ENCODE measurements at regions not wholly inside any gene's neighbourhood (a gene's known extent, or its start where the extent isn't known, plus 50 kb on each side); places are given as distances from the start of the nearest gene placed in this dataset.
A peak's percentile ranks its signal among the peaks of the same experiment; 100 is the strongest.

DNA sequence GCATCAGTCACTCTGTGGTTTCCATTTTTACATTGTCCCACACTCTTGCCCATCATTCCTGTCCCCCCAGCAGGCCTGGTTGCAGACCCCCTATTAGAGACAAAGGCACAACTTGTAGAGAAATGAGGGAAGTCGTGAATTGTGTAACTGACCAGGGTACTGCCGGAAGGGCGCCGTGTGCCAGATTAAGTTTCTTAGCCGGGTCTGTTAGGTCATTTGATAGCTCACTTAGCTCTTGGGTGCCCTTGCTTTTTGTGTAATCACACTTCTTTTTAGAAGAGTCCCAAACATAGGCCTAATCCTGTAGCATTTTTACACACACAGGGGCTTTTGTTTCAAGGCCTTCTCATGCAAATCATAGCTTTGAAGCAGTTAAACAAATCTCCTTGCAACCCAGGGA, 87.2 kb downstream of the CTAGE1 start:
- no peak for DNase-seq

DNA sequence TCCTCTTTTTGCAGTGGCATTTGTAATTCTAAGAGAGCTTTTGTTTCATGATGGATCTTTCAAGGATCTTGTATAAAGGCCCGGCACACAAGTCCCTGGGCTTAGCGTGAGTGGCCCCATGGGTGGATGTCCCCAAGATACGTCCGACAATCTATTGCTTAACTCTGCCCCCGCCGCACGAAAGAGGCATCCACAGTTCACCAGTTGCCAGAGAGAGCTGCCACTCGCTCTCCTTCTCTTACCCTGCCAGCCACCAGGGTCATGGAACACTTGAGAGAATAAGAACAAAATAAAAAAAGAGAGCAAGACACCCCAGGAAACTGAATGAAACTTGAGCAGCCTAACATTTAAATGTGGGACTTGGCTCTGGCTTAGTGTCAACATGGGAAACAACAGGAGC, 92.3 kb downstream of the CTAGE1 start:
- no peak for DNase-seq

DNA sequence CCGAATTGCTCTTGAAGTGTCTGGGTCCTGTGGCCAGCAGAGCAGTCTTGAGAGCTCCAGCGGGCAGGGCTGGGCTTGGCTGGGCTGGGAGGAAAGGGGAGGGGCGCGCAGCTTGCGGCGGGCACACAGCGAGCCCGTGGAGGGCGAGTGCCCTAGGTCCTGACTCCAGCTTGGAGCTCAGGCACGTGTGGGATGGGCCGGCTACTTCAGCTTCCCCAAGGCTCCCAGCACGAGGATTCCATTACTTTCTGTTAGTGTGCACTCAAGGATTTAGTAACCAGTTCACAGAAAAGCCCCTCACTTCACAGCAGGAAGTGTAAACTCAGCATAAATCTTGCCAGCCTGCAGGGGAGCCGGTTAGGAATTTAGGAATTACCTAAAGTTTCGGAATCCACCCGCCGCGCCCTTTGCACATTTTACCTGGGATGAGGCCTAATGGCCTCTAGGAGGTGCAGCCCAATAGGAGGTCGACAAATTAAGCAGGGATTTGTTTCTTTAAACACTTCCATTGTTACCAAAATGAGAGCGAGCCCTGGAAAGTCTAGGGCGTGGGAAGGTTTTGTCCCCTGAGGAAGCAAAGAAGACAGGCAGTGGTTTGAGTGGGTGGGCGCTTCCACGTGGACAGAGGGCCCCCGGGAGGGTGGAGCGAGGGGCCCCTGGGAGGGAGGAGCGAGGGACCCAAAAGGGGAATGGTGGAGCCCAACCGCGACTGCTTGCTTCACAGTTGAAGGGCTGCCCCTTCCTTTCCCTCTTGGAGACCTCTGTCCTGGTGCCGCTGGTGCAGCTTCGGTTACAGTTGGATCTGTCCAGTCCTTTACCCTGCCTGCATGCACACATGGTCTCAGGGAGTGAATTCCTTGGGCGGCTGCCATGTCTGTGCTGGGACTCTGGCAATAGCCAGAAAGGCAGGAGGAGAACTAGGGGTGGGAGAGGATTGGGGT, 93.3 kb downstream of the CTAGE1 start:
- DNase-seq = peak; percentile 81 to 84

DNA sequence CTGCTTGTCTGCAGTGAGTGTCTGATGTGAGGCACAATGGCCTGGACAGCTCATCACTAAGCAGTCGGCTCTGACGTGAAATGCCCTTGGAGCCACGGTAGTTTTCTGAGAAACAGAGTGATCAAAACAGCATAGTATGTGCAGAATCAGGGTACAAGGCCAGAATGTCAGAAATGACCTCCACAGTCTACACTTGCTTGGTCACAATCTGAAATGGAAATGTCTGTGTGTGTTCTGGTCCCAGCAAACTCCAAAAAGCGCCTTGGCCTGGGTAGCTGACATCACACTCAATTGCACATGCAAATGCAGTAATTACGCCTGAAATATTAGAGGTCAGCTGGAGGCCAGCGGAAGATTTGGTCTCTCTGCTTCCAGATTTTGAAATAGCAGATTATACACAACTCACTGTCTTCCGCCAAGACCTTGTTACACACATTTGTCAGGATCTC, 95.4 kb downstream of the CTAGE1 start:
- DNase-seq = peak; percentile 59 to 75

DNA sequence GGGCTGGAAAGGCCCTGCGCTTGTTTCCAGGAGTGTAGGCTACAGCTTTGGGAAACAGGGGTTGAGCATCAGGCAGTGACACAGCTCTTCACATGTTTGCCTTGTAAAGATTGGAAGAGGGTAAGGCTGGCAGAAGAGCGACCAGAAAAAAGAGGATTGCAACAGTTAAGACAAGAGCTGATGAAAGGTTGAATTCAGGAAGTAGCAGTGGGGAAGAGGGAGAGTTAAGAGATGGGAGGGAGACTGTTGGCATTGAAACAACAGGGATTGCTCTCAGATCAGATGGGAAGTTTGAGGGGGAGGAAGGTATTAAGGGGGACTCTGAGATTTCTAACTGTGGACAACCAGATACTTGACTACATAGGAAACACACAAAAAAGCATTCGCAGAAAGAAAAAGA, 96.9 kb downstream of the CTAGE1 start:
- peak in 1 of 2 donors; percentile 31 for DNase-seq

DNA sequence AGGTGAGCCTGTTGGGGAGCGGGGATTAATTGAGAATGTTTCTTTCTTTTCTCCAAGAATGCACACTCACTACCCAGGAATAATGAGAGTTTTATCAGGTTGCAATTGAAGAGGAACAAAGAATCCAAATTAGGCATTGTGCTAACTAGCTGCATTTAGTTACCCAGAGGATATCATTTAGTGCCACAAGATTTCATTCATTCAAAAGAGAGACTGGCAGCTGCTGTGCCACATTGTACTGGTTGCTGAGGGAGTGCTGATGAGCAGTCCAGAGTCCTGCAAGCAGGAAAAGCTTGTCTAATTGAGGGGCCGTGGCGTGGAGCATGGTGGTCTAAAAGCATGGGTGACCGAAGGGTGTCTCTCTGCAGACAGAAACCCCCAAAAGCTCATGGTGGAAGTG, 97.6 kb downstream of the CTAGE1 start:
- DNase-seq = no peak

DNA sequence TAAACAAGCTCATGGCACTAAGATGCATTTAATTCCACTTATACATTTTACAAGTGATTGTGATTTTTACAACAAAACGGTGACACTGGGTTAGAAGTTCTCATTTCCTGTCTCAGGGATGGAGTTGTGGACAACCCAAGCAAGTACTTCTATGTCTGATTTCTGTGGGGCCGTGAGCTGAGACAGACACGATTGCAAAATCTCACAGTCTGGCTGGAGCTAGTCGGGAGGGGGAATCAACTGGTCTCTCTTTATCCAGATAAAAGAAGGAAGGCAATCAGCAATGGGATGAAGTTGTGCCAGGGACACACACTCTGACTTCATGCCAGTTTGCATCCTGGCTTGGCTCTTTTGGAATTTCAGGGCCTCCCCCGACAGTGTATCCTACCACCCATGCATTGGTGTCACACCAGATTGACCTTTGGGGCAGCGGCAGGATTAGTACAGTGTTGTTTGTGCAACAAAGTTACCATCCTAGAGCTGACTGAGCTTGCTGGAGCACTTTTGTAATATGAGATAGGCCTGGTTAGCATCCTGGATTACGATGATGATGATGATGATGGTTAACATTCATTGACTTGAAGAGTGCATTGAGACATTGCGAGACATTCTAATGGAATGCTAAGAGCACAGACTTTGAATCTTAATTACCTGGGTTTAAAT, 98.8 kb downstream of the CTAGE1 start:
- DNase-seq = peak in 1 of 2 donors; percentile 32

DNA sequence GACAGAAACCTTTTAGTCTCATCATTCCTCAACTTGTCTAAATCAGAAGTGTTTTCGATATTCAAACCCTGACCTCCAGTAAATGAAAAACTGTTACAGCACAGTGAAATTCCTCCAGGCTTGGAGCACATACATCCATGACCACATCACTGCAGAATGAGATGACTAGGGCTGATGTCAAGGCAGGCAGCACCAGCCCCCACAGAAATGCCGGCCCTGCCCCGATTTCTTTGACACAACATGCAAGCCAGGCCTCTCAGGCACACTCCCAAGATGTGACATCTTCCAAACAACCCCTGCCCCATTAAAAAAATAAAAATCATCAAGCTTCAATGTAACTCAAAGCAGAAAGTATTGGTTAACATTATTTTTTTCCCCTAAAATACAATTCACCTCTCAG, 103.3 kb downstream of the CTAGE1 start:
- no peak for DNase-seq

DNA sequence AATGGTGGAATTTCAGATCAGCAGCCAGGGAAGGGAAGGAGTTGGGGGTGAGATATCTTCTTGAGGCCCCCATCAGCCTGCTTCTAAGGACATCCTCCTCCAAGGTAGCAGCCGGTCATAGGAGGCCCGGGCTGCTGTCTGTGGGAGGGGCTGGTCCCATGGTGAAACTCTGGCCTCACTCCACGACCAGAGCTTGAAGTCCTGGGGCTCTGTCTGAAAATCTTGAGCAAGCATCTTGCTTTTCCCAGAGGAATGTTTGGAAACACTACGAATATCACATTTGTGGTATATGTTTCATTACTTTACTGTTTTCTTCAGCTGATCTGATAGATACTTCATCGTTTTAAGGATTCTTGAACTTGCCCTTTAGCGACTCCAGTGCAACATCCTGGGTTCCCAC, 103.7 kb downstream of the CTAGE1 start:
- DNase-seq = no peak

DNA sequence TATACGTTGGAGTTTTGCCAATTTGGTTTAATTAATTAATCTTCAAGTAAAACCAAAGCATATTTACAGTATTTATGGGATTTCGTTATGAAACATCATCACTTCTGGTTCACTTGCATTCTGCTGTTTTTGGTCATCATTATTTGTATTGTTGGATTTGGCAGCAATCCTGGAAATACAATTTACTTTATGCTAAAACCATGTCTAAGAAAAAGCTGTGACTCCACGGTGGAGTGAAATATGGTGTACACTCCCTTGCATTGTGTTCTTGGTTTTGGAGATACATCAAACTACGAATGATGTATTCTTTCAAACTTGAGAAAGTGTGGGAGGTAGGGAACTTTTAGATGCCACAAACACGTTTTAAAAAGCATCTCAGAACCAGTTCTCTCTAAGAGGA, 106.4 kb downstream of the CTAGE1 start:
- no peak for DNase-seq

DNA sequence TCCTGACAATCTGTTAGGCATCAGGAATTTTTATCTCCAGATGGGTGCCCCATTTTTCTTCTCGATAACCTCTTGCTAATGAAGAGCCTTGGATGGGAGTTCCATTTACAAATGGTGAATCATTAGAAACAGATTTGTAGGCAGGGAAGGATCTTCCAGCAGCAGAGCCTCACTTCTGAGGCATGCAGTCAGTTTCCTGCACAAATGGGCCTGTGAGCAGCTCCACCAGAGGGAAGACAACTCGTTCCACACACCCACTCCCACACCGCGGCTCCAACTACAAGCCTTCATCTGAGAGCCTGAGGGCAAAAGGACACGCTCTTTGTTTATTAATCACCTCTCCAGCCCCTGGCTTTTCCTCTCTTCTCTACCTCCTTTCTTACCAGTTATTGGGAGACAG, 108.5 kb downstream of the CTAGE1 start:
- no peak for DNase-seq

DNA sequence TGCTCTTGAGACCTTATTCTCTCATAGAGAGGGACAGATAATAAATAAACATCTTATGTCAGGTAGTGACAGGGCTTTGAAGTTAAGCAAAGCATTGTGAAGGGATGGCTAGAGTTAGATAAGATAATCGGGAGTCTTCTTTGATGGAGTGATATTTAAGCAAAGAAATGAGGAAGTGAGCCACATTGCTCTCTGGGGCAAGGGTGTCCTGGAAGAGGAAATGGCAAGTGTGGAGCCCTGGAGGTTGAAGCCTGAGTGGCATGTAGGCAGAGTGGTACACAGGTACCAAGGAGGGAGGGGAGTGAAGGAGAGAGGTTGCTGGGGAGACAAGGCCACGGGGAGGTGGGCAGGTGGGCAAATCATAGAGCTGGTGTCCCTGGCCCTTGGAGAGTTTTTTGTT, 110.2 kb downstream of the CTAGE1 start:
- peak; percentile 47 to 53 for DNase-seq

DNA sequence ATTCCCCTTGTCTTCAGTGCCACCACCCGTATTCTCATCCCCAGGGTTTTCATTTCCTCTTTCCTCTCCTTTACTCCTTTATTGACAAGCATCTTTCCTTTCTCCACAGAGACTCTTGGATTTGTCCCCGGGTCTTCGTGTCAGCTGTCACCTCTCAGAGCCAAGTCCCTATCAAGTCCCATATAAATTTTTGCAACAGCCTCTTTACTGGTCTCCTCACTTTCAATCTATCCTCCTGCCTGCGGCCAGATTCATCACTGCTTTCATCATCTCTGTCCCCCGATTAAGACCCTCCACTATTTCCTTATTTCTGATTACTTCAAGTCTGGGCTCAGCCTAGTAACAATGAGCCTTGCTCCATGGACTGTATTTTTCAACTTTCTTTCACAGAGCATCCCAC, 113.8 kb downstream of the CTAGE1 start:
- no peak for DNase-seq

DNA sequence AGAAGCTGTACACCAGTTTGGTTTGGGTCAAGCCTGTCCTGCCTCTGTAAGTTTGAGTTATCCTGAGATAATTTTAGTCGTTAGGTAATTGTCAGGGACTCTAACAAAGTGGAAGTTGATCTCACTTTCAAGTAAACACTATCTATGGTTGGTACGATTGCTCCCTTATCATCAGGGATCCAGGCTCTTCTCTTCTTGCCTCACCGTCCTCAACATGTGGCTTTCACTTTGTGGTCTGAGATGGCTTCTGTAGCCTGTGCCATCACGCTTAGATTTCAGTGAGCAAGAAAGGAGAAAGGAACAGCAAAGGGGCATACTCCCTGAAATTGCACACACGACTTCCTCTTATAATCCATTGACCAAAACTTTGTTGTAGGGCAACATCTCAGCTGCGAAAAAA, 115.6 kb downstream of the CTAGE1 start:
- DNase-seq = peak; percentile 43 to 80

DNA sequence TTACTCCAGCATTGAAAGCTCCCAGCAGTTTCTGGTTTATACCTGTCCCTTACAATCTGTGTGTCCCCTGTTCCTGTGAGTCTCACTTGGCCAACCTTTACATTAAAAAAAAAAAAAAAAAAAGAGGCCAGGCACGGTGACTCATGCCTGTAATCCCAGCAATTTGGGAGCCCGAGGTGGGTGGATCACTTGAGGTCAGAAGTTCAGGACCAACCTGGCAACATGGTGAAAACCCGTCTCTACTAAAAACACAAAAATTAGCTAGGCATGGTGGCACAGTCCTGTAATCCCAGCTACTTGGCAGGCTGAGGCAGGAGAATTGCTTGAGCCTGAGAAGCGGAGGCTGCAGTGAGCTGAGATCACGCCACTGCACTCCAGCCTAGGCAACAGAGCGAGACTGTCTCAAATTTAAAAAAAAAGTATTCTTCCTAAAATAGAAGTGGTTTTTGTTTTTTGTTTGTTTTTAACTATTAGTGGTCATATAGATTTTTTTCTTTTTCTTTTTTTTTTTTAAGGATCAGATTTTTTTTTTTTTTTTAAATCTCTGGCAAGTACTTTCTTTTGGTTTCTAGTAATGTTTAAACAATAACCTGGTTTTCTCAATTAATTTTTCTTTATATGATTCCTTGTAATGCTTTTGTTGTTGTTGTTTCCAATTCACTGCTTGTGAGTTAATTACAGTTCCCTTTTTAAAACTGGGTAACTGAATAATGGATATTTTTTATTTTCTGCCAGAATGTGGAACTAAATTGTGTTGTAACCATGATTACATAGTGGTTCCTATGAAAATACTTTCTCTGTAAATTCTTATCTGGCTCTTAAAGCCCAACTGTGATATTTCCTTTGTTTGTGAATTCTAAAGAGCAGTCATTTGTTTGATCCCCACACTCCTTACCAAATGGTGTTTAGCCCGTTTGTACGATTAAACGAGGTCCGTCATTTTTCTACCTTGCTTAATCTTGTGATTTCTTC, 116.8 kb downstream of the CTAGE1 start:
- peak in 1 of 2 donors; percentile 82 for DNase-seq

DNA sequence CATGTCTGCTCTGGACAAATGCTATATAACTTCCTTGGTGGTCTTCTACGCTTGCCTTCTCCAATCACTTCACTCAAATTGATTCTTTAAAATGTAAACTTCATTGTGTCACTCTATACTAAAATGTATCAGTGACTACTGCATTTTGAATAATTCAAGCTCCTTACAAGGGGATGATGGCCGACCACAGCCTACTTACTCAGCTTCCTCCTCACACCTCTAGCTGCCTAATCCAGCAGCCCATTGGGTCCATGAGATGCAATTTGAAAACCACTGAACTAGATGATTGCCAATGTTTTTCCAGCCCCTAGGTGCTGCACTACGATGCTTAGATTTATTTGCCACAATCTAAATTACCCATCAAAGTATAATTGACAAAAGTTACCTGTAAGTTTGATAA, 120.7 kb downstream of the CTAGE1 start:
- no peak for DNase-seq

DNA sequence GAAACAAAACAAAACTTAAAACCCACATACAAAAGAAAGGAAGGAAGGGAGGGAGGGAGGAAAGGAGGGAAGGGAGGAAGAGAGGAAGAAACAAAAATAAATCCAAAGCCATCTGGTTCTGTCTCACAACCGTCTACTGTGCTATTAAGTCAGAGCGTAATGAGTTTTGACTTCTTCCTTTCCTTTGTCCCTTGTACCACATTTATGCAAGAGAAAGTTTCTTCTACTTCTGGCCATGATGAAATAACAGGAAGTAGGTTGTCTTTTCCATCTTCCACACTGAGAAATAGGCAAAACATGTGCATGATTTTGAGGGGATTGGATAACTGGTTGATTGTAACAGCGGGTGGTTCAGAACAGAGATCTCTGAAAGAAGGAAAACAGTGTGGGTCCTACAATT, 121.4 kb downstream of the CTAGE1 start:
- DNase-seq = peak in 1 of 2 donors; percentile 53

DNA sequence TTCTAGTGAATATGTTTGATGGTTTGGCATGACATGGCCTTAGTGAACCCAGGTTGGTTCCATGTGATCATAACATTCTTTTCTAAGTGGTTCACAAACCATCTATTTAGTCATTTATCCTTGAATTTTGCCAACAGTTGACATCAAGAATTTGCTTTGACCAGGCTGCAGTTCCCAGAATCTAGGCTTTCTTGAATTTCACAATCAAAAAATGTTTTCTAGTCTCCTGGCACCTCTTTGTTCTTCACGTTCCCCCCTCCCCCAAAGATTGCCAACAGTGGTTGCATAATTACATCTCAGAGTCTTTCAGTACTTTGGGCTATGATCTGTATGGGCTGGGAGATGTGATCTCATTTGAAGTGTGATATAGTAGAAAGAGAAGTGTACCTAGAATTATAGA, 124.0 kb downstream of the GATA6 start:
- DNase-seq = peak in 1 of 2 donors; percentile 7

DNA sequence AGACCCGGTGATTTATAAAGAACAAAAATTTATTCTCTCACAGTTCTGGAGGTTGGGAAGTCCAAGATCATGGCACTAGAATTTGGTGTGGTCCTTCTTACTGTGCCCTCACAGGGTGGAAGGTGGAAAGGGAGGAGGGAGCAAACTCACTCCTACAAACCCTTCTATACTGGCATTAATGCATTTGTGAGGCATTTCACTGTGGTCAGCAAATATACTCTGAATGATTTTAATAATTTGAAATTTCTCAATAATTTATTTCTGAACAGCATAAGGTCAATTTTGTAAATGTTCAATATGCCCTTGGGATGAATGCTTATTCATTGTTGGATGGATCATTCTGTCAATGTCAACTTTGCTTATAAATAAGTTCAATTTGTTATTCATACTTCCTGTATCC, 120.6 kb downstream of the GATA6 start:
- DNase-seq = no peak

DNA sequence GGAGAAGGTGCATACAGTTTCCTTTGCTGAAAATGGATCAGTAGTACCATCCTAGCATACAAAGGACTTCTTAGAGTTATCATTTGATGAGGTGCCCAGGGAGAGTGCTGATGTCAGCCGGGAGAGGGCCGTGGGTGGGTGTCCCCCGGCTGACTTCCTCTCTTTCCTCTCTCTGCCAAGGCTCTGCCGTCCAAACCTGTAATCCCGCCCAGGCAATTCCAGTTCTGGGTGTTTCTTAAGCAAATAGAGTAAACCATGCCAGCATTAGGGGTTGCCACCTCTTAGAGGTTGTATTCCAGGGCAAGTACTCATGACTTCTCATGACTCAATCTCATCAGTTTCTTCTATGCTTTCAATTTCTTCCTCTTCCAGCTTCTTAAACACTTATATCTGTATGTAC, 117.2 kb downstream of the GATA6 start:
- DNase-seq = peak; percentile 50 to 60

DNA sequence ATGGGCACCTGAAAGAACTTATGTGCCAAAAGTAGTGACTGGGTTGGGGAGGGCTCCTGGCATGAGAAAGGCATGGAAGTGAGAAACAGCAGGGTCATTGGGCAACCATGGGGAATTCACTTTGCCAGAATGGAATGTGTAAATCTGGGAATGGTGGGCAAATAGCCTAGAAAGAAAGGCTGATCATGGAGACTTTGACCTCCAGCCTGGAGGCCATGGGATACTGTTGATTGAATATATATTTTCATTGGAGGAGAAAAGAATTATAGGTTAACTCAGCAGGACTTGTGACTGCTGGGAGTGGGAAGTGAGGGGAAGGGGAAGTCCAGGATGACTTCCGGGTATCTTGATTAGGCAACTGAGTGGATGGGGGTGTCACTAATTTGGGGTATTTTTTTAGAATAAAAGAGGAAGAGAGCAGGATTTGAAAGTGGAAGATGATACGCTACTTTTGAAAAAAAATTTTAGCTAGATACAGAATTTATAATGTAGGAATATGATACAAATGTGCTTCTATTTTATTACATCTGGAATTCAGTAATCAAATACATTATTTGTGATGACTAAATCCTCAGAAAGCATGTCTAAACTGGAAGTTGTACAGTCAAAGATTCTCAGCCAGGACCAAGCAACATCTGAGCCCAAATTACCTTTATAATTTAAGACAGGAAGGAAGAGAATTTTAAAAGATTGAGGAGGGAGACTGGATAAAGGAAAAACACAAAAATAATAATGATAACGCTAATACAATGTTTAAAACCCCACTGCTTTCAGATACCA, 116.2 kb downstream of the GATA6 start:
- DNase-seq = peak; percentile 81 to 84
